Brain pericyte (primary cell): ENCODE measurements at regions not wholly inside any gene's neighbourhood (a gene's known extent, or its start where the extent isn't known, plus 50 kb on each side); places are given as distances from the start of the nearest gene placed in this dataset.
A peak's percentile ranks its signal among the peaks of the same experiment; 100 is the strongest.
"Not testable (repeated sequence)": the region's sequence is repeated elsewhere in the genome, so short reads cannot be mapped to it uniquely, and the experiment has no call there.

ENCODE experiments used
- DNase-seq: peaks from one replicate; pipeline ENCODE4 v3.0.0-alpha.2; 2012; ENCODE audit warnings: low read depth, low spot score

- no peak for DNase-seq
Observed at GRCh38 chr12:107493666-107494065, 191.9 kb upstream of the PWP1 start.

GRCh38 chr12:107494331-107494730, 191.3 kb upstream of the PWP1 start:
- DNase-seq = no peak

DNA sequence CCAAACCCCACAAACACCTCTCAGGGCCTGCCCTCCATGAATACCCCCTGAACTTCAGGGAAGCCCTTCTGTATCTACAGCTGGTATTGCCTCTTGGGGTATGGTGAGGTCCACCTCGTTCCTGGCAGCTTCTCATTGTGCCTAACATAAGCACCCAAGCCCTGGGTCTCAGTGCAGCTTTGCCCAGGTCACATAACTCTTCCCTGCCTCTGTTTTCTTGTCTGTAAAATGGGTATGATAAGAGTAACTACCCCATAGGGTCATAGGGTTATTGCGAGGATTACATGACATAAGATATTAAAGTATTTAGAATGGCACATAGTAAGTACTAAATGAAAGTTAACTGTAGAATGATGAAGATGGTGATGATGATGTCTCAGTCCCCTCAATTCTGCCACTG, 190.0 kb upstream of the PWP1 start:
- DNase-seq = no peak

GRCh38 chr12:107497231-107497630, 188.4 kb upstream of the PWP1 start:
- no peak for DNase-seq

- DNase-seq = no peak
Observed at GRCh38 chr12:107500307-107500706, 185.3 kb upstream of the PWP1 start.

DNA sequence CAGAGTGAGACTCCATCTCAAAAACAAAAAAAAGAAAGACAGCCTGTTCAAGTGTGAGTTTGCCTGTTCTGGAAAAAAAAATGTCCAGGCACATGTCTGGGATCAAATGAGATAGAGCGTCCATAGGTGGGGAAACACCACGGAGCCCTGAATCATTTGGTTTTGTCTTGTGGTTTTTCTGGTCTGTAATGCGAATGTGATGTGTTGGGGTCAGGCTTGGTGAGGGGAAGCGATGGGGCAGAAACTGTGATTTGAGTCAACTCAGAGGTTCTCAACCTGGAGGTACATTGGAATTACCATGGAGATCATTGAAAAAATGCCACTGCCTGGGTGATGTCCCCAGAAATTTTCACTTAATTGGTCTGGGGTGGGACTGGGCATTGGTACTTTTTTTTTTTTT, 183.9 kb upstream of the PWP1 start:
- no peak for DNase-seq

GRCh38 chr12:107503129-107503855, 182.3 kb upstream of the PWP1 start:
- DNase-seq = no peak

- no peak for DNase-seq
Observed at GRCh38 chr12:107503887-107504885, 181.4 kb upstream of the PWP1 start.

GRCh38 chr12:107509421-107509820, 176.2 kb upstream of the PWP1 start:
- DNase-seq = no peak

- no peak for DNase-seq
Observed at GRCh38 chr12:107510211-107510610, 175.4 kb upstream of the PWP1 start.

DNA sequence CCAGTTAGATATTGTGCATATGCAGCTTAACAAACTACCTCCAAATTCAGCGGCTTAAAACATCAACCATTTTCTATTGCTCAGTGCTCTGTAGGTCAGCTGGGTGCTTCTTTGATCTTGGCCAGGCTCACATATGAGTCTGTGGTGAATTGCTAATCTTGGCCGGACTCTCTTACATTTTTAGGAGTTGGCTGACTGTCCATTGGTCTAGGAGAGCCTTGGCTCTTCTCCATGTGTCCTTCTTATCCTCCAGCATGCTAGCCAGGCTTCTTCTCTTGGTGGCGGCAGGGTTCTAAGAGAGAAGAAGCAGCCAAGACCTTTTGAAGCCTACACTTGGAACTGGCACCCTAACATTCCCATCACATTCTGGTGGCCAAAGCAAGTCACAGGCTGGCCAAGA, 174.3 kb upstream of the PWP1 start:
- DNase-seq = no peak

DNA sequence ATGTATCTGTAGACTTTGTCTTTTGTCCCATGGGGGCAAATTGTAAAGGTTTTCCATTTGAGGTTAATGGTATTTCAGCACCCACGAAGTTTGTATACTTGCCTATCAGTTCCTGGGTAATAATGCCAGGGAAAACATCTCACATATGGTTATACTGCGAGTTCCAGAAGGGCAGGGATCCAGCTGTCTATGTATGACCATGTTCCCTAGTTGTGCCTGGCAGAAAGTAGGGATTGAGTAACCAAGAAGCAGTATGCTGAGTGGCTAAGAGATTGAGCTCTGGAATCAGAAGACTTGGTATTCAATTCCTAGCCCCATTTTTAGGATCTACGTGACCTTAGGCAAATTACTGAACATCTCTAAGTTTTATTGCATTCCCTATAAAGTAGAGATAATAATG, 173.2 kb upstream of the PWP1 start:
- DNase-seq = no peak

- DNase-seq = no peak
Observed at GRCh38 chr12:107513184-107513583, 172.4 kb upstream of the PWP1 start.

GRCh38 chr12:107513636-107514400, 171.8 kb upstream of the PWP1 start:
- no peak for DNase-seq

DNA sequence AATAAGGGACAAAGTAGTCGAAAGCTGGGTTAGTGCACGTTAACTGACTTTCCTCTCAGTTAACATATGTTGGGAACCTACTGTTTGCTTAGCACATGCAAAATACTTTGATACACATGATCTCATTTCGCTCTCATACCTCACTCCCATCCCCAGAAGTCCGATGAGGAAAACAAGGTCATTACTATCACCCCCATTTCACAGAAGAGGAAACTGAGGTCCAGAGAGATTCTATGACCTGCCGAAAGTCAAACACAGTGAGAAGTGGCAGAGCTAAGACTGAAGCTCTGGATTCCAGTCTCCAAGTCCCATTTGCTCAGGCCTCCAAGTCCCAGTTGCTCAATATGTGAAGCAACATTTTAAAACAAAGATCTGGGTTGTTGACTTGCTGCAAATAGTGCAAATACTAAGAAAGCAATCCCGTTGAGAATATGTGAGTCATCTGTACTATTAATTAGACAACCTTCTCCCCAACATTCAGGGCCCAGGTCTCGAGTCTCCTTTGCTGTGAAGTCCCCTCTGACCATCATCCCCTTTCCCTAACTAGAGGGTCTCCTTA, 170.6 kb upstream of the PWP1 start:
- DNase-seq = no peak

- peak; percentile 58 for DNase-seq
Observed at GRCh38 chr12:107515446-107515958, 170.1 kb upstream of the PWP1 start.

GRCh38 chr12:107517816-107518215, 167.8 kb upstream of the PWP1 start:
- not testable (repeated sequence) for DNase-seq

DNA sequence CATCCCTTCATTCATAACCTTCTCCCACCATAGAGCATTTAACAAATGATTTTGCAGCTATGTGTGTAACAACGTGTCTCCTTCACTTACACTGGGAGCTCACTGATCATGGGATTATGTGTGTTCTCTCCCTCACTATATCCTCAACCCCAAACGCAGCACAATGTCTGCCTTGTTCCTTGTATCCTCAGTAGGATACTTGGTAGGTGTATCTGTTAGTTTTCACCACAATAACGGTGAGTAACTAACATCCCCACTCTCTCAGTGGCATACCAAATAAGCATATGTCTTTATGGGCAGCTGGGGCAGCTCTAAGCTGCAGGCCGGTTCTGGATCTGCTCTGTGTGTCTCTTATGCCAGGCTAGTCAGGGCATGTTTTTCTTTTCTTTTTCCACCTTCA, 166.7 kb upstream of the PWP1 start:
- DNase-seq = no peak

- no peak for DNase-seq
Observed at GRCh38 chr12:107519906-107520859, 165.4 kb upstream of the PWP1 start.

DNA sequence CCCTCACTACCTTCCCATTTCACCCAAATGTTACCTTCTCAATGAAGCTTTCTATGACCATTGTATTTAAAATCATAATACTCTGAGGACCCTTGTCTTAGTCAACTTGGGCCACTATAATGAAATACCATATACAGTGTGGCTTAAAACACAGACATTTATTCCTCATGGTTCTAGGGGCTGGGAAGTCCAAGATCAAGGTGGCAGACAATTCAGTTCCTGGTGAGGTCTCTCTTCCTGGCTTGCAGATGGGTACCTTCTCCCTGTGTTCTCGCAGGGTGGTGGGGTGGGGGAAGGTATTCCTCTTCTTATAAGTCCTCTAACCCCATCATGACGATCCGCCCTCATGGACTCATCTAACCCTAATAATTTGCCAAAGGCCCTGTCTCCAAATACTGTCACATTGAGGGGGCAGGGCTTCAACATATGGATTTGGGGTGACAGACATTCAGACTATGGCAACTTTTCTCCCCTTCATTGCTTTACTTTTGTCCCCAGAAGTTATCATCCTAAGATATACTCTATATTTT, 163.7 kb upstream of the PWP1 start:
- DNase-seq = no peak
